GM23248 (cell line): ENCODE measurements at regions not wholly inside any gene's neighbourhood (a gene's known extent, or its start where the extent isn't known, plus 50 kb on each side); places are given as distances from the start of the nearest gene placed in this dataset.

Source experiments
- EZH2 ChIP-seq: fragments of 200-600 bp; sonication (generic); IDR thresholded peaks from 2 replicates; pipeline ENCODE4 v1.6.1; 2018; ENCODE audit warnings: antibody characterized with exemption, mild to moderate bottlenecking; ENCODE audit not compliant: insufficient read depth, poor library complexity, severe bottlenecking
- EZH2phosphoT487 ChIP-seq: fragments of 200-600 bp; sonication (generic); IDR thresholded peaks from 2 replicates; pipeline ENCODE4 v1.6.1; 2018; ENCODE audit warnings: antibody characterized with exemption, moderate library complexity, mild to moderate bottlenecking, low read depth; ENCODE audit not compliant: insufficient read depth

GRCh38 chr12:17416748-17417147 lies 673.2 kb downstream of the RERGL start:
- TF ChIP-seq EZH2phosphoT487: no peak
- no peak for TF ChIP-seq EZH2
